Type B pancreatic cell (in vitro differentiated cells): ENCODE measurements at regions not wholly inside any gene's neighbourhood (a gene's known extent, or its start where the extent isn't known, plus 50 kb on each side); places are given as distances from the start of the nearest gene placed in this dataset.

ENCODE experiments used
- DNase-seq: peaks from one replicate; pipeline ENCODE4 v3.0.0; 2021; ENCODE audit warnings: mixed read lengths; ENCODE audit not compliant: unreplicated experiment; ENCODE audit errors: extremely low spot score
- H3K27ac Mint-ChIP-seq: 2 replicates; pipeline ENCODE4 v1.8.0; 2021; ENCODE audit warnings: mild to moderate bottlenecking, mixed read lengths
- H3K27me3 Mint-ChIP-seq: 2 replicates; pipeline ENCODE4 v1.8.0; 2021; ENCODE audit warnings: mixed read lengths
- H3K36me3 Mint-ChIP-seq: 2 replicates; pipeline ENCODE4 v1.8.0; 2021; ENCODE audit warnings: mixed read lengths
- H3K4me1 Mint-ChIP-seq: one replicate; pipeline ENCODE4 v1.8.0; 2021; ENCODE audit warnings: mixed read lengths; ENCODE audit not compliant: unreplicated experiment
- H3K4me3 Mint-ChIP-seq: 2 replicates; pipeline ENCODE4 v1.8.0; 2021; ENCODE audit warnings: mild to moderate bottlenecking, mixed read lengths
- H3K9me3 Mint-ChIP-seq: 2 replicates; pipeline ENCODE4 v1.8.0; 2021; ENCODE audit warnings: mixed read lengths
- CTCF ChIP-seq: fragments of 200-600 bp; sonication (generic); conservative IDR thresholded peaks from 2 replicates; pipeline ENCODE4 v1.5.0; 2021; ENCODE audit warnings: antibody characterized with exemption, mild to moderate bottlenecking

GRCh38 chr16:16815641-16816040 lies 436.7 kb downstream of the NPIPA7 start:
- Mint-ChIP-seq H3K4me1 (no peaks in the 10 kb centered on the region), H3K9me3 (peaks cover 4% of the 10 kb centered on the region), H3K36me3 (no peaks in the 10 kb centered on the region), H3K27me3 (peaks cover 39% of the 10 kb centered on the region), H3K4me3 (no peak overlapping the region), H3K27ac (no peak overlapping the region)
- no peak for DNase-seq
- no peak for TF ChIP-seq CTCF

GRCh38 chr16:16817196-16817595 lies 438.3 kb downstream of the NPIPA7 start:
- H3K4me1 Mint-ChIP-seq = no peaks in the 10 kb centered on the region
- TF ChIP-seq CTCF = no peak
- H3K27me3 Mint-ChIP-seq = peaks cover 32% of the 10 kb centered on the region
- DNase-seq = no peak
- H3K27ac Mint-ChIP-seq = no peak overlapping the region
- H3K36me3 Mint-ChIP-seq = no peaks in the 10 kb centered on the region
- H3K4me3 Mint-ChIP-seq = no peak overlapping the region
- peaks cover 9% of the 10 kb centered on the region for H3K9me3 Mint-ChIP-seq

- Mint-ChIP-seq H3K36me3 (no peaks in the 10 kb centered on the region), H3K27me3 (peaks cover 11% of the 10 kb centered on the region), H3K27ac (no peak overlapping the region), H3K4me1 (no peaks in the 10 kb centered on the region), H3K9me3 (peaks cover 9% of the 10 kb centered on the region), H3K4me3 (no peak overlapping the region)
- TF ChIP-seq CTCF = no peak
- DNase-seq = no peak
Observed at GRCh38 chr16:16821261-16821660, 442.3 kb downstream of the NPIPA7 start.

GRCh38 chr16:16828913-16829398 lies 450.0 kb downstream of the NPIPA7 start:
- peaks cover 4% of the 10 kb centered on the region for H3K27me3 Mint-ChIP-seq
- H3K36me3 Mint-ChIP-seq = no peaks in the 10 kb centered on the region
- H3K4me1 Mint-ChIP-seq = peaks cover 9% of the 10 kb centered on the region
- no peak overlapping the region for H3K4me3 Mint-ChIP-seq
- no peak for TF ChIP-seq CTCF
- H3K27ac Mint-ChIP-seq = no peak overlapping the region
- DNase-seq = no peak
- peaks cover 4% of the 10 kb centered on the region for H3K9me3 Mint-ChIP-seq

GRCh38 chr16:16830401-16830800 lies 451.5 kb downstream of the NPIPA7 start:
- Mint-ChIP-seq H3K4me1 (peaks cover 9% of the 10 kb centered on the region), H3K27ac (no peak overlapping the region), H3K36me3 (no peaks in the 10 kb centered on the region), H3K4me3 (no peak overlapping the region), H3K27me3 (peaks cover 4% of the 10 kb centered on the region), H3K9me3 (peaks cover 11% of the 10 kb centered on the region)
- TF ChIP-seq CTCF = no peak
- no peak for DNase-seq

GRCh38 chr16:16830973-16831372 lies 452.0 kb downstream of the NPIPA7 start:
- Mint-ChIP-seq H3K9me3 (peaks cover 12% of the 10 kb centered on the region), H3K4me1 (peaks cover 9% of the 10 kb centered on the region), H3K36me3 (no peaks in the 10 kb centered on the region), H3K27ac (no peak overlapping the region), H3K4me3 (no peak overlapping the region), H3K27me3 (peaks cover under 1% of the 10 kb centered on the region)
- no peak for DNase-seq
- no peak for TF ChIP-seq CTCF
